CD8-positive, alpha-beta memory T cell (primary cell): ENCODE measurements at regions not wholly inside any gene's neighbourhood (a gene's known extent, or its start where the extent isn't known, plus 50 kb on each side); places are given as distances from the start of the nearest gene placed in this dataset.
"Not testable (repeated sequence)": the region's sequence is repeated elsewhere in the genome, so short reads cannot be mapped to it uniquely, and the experiment has no call there.

Experiments
- CTCF ChIA-PET: fragments of 350-600 bp; sonication (Branson Sonifier 250); formaldehyde crosslinking; loops from one replicate; lab custom pipeline; 2021; ENCODE audit warnings: antibody characterized with exemption; lab: Charles Lee
- POLR2A ChIA-PET: fragments of 350-600 bp; sonication (Branson Sonifier 250); formaldehyde crosslinking; loops from one replicate; lab custom pipeline; 2021; ENCODE audit warnings: antibody characterized with exemption; lab: Charles Lee
- DNase-seq, 5 donors: peaks; one replicate each; pipeline versions ENCODE4 v3.0.0 to v3.0.0-alpha.2; 2020 to 2022; ENCODE audit warnings: mixed read lengths in 1 of 5
- H3K27ac ChIP-seq: one replicate; pipeline ENCODE4 v1.7.0; 2013; ENCODE audit warnings: low read depth, mild to moderate bottlenecking, low read length, moderate library complexity
- H3K27me3 ChIP-seq: 2 replicates; pipeline ENCODE4 v1.7.0; 2013; ENCODE audit warnings: low read length, mild to moderate bottlenecking; ENCODE audit not compliant: insufficient read depth, poor library complexity, severe bottlenecking
- H3K36me3 ChIP-seq: 2 replicates; pipeline ENCODE4 v1.7.0; 2013; ENCODE audit warnings: mild to moderate bottlenecking, low read length, moderate library complexity; ENCODE audit not compliant: insufficient read depth
- H3K4me1 ChIP-seq: 2 replicates; pipeline ENCODE4 v1.7.0; 2013; ENCODE audit warnings: mild to moderate bottlenecking, low read length, moderate library complexity; ENCODE audit not compliant: insufficient read depth
- H3K4me3 ChIP-seq: 2 replicates; pipeline ENCODE4 v1.7.0; 2013; ENCODE audit warnings: mild to moderate bottlenecking, low read length
- H3K9me3 ChIP-seq: 2 replicates; pipeline ENCODE4 v1.7.0; 2013; ENCODE audit warnings: mild to moderate bottlenecking, low read length
- H3K27ac Mint-ChIP-seq, 8 donors: one replicate each; pipeline ENCODE4 v1.8.0; 2020 to 2021; ENCODE audit warnings: mixed read lengths in 8 of 8, mild to moderate bottlenecking in 6 of 8, inconsistent platforms in 3 of 8, moderate library complexity in 3 of 8
- H3K27me3 Mint-ChIP-seq, 2 donors: one replicate each; pipeline ENCODE4 v1.8.0; 2020 to 2021; ENCODE audit warnings: mixed read lengths in 2 of 2, mild to moderate bottlenecking in 1 of 2, moderate library complexity in 1 of 2
- H3K36me3 Mint-ChIP-seq, 3 donors: one replicate each; pipeline ENCODE4 v1.8.0; 2020 to 2021; ENCODE audit warnings: mixed read lengths in 3 of 3, inconsistent platforms in 1 of 3, mild to moderate bottlenecking in 1 of 3
- H3K4me1 Mint-ChIP-seq, 3 donors: one replicate each; pipeline ENCODE4 v1.8.0; 2020 to 2021; ENCODE audit warnings: mixed read lengths in 3 of 3, inconsistent platforms in 1 of 3, mild to moderate bottlenecking in 1 of 3
- H3K4me3 Mint-ChIP-seq, 7 donors: one replicate each; pipeline ENCODE4 v1.8.0; 2020 to 2021; ENCODE audit warnings: mixed read lengths in 7 of 7, mild to moderate bottlenecking in 6 of 7, moderate library complexity in 4 of 7, inconsistent platforms in 2 of 7
- H3K9me3 Mint-ChIP-seq, 5 donors: one replicate each; pipeline ENCODE4 v1.8.0; 2020 to 2022; ENCODE audit warnings: mixed read lengths in 5 of 5, mild to moderate bottlenecking in 3 of 5, moderate library complexity in 2 of 5, inconsistent platforms in 1 of 5

- CTCF ChIA-PET: no interaction called here
- peaks cover 4% of the 10 kb centered on the region in 2 donors for H3K27me3 Mint-ChIP-seq
- POLR2A ChIA-PET: no interaction called here
Observed at GRCh38 chr5:20833081-20833627, 845.2 kb upstream of the CDH18 start.

GRCh38 chr5:20832204-20833080 is 844.4 kb upstream of the CDH18 start:
- no peak for DNase-seq
- POLR2A ChIA-PET: no interaction called here

More at GRCh38 chr5:20833081-20833627, 845.2 kb upstream of the CDH18 start:
- H3K27ac Mint-ChIP-seq: no peak overlapping the region
- Histone ChIP-seq H3K27me3 (no peaks in the 10 kb centered on the region), H3K4me3 (no peak overlapping the region), H3K36me3 (no peaks in the 10 kb centered on the region), H3K9me3 (no peaks in the 10 kb centered on the region), H3K4me1 (no peaks in the 10 kb centered on the region), H3K27ac (no peak overlapping the region)
- H3K9me3 Mint-ChIP-seq: peaks cover under 1 to 12% (median 5%) of the 10 kb centered on the region in 5 donors
- DNase-seq: no peak
- H3K4me3 Mint-ChIP-seq: no peak overlapping the region
- no peaks in the 10 kb centered on the region for H3K36me3 Mint-ChIP-seq
- no peaks in the 10 kb centered on the region for H3K4me1 Mint-ChIP-seq

GRCh38 chr5:20825951-20826350 is 838.0 kb upstream of the CDH18 start:
- H3K27me3 ChIP-seq, H3K27ac ChIP-seq, H3K4me3 ChIP-seq, H3K36me3 Mint-ChIP-seq, H3K36me3 ChIP-seq, H3K27me3 Mint-ChIP-seq, H3K4me1 Mint-ChIP-seq, H3K9me3 ChIP-seq, POLR2A ChIA-PET, H3K9me3 Mint-ChIP-seq, H3K27ac Mint-ChIP-seq, DNase-seq, H3K4me3 Mint-ChIP-seq, H3K4me1 ChIP-seq, CTCF ChIA-PET: not testable (repeated sequence)

More at GRCh38 chr5:20832204-20833080, 844.4 kb upstream of the CDH18 start:
- H3K27ac ChIP-seq: no peak overlapping the region
- H3K27me3 Mint-ChIP-seq: peaks cover 4% of the 10 kb centered on the region in 2 donors
- no peaks in the 10 kb centered on the region for H3K4me1 Mint-ChIP-seq
- H3K4me1 ChIP-seq: no peaks in the 10 kb centered on the region
- H3K27ac Mint-ChIP-seq: no peak overlapping the region
- H3K9me3 Mint-ChIP-seq: peaks cover 0 to 12% (median 5%) of the 10 kb centered on the region in 5 donors
- no peaks in the 10 kb centered on the region for H3K27me3 ChIP-seq
- CTCF ChIA-PET: no interaction called here
- H3K36me3 Mint-ChIP-seq: no peaks in the 10 kb centered on the region
- H3K4me3 Mint-ChIP-seq: no peak overlapping the region
- H3K4me3 ChIP-seq: no peak overlapping the region
- H3K36me3 ChIP-seq: no peaks in the 10 kb centered on the region
- no peaks in the 10 kb centered on the region for H3K9me3 ChIP-seq

- H3K36me3 ChIP-seq, H3K4me1 ChIP-seq, H3K4me3 Mint-ChIP-seq, POLR2A ChIA-PET, H3K27ac ChIP-seq, DNase-seq, CTCF ChIA-PET, H3K4me3 ChIP-seq, H3K27me3 ChIP-seq, H3K4me1 Mint-ChIP-seq, H3K9me3 ChIP-seq, H3K36me3 Mint-ChIP-seq, H3K27ac Mint-ChIP-seq, H3K27me3 Mint-ChIP-seq: not testable (repeated sequence)
- H3K9me3 Mint-ChIP-seq: peaks cover 4 to 14% (median 6%) of the 10 kb centered on the region in 5 donors
Observed at GRCh38 chr5:20797216-20797615, 809.2 kb upstream of the CDH18 start.

- POLR2A ChIA-PET, H3K4me1 ChIP-seq, H3K9me3 ChIP-seq, H3K36me3 Mint-ChIP-seq, DNase-seq, H3K27ac ChIP-seq, H3K4me3 ChIP-seq, H3K27ac Mint-ChIP-seq, H3K27me3 Mint-ChIP-seq, H3K27me3 ChIP-seq, CTCF ChIA-PET, H3K4me1 Mint-ChIP-seq, H3K4me3 Mint-ChIP-seq, H3K36me3 ChIP-seq: not testable (repeated sequence)
- H3K9me3 Mint-ChIP-seq: peaks cover 0 to 12% (median 2%) of the 10 kb centered on the region in 5 donors
Observed at GRCh38 chr5:20784755-20785154, 796.8 kb upstream of the CDH18 start.

GRCh38 chr5:20783484-20783883 is 795.5 kb upstream of the CDH18 start:
- H3K36me3 ChIP-seq, H3K4me3 ChIP-seq, H3K4me1 ChIP-seq, H3K27ac Mint-ChIP-seq, CTCF ChIA-PET, DNase-seq, H3K4me3 Mint-ChIP-seq, H3K4me1 Mint-ChIP-seq, H3K27me3 Mint-ChIP-seq, H3K36me3 Mint-ChIP-seq, H3K27me3 ChIP-seq, H3K27ac ChIP-seq, POLR2A ChIA-PET, H3K9me3 ChIP-seq: not testable (repeated sequence)
- peaks cover 0 to 12% (median 2%) of the 10 kb centered on the region in 5 donors for H3K9me3 Mint-ChIP-seq

GRCh38 chr5:20771338-20771737 is 783.3 kb upstream of the CDH18 start:
- H3K36me3 Mint-ChIP-seq, H3K27ac Mint-ChIP-seq, H3K27me3 ChIP-seq, H3K4me1 Mint-ChIP-seq, POLR2A ChIA-PET, DNase-seq, H3K36me3 ChIP-seq, H3K4me1 ChIP-seq, H3K4me3 ChIP-seq, H3K9me3 ChIP-seq, H3K27ac ChIP-seq, H3K4me3 Mint-ChIP-seq, CTCF ChIA-PET, H3K9me3 Mint-ChIP-seq, H3K27me3 Mint-ChIP-seq: not testable (repeated sequence)

GRCh38 chr5:20765074-20765473 is 777.1 kb upstream of the CDH18 start:
- CTCF ChIA-PET: not testable (repeated sequence)

More at GRCh38 chr5:20765074-20765473, 777.1 kb upstream of the CDH18 start:
- H3K27ac Mint-ChIP-seq, POLR2A ChIA-PET, H3K4me3 Mint-ChIP-seq, H3K4me1 Mint-ChIP-seq, H3K27me3 Mint-ChIP-seq, DNase-seq, H3K4me3 ChIP-seq, H3K36me3 Mint-ChIP-seq, H3K27ac ChIP-seq, H3K27me3 ChIP-seq, H3K9me3 ChIP-seq, H3K4me1 ChIP-seq, H3K36me3 ChIP-seq, H3K9me3 Mint-ChIP-seq: not testable (repeated sequence)
